GM19025 (cell line): ENCODE measurements at regions not wholly inside any gene's neighbourhood (a gene's known extent, or its start where the extent isn't known, plus 50 kb on each side); places are given as distances from the start of the nearest gene placed in this dataset.

Experiments used
- ATAC-seq: cut with Tn5 transposase; IDR thresholded peaks from one replicate; pipeline ENCODE4 v1.9.1; 2021; ENCODE audit warnings: mild to moderate bottlenecking, low read depth, moderate library complexity; ENCODE audit not compliant: unreplicated experiment

DNA sequence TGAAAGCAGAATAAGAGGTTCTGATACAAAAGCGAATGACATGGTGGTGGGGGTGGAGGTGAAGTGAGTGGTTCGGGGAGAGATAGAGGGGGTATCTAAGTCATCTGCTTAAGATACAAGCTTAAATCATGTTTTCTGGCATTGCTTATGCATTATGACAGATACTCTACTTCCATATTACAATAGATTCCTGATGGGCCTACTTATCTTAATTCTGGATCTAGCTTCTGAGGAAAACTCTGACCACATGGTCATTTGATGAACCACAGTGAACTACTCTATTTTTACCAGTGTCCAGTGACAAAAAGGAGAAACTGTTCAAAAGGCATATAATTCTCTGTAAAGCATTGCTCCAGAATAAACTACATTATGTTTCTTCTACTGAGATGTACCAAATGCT is 673.7 kb upstream of the CCDC54 start:
- ATAC-seq, result no peak

- no peak for ATAC-seq
Measured at GRCh38 chr3:106707347-106707746, 669.9 kb upstream of the CCDC54 start.

DNA sequence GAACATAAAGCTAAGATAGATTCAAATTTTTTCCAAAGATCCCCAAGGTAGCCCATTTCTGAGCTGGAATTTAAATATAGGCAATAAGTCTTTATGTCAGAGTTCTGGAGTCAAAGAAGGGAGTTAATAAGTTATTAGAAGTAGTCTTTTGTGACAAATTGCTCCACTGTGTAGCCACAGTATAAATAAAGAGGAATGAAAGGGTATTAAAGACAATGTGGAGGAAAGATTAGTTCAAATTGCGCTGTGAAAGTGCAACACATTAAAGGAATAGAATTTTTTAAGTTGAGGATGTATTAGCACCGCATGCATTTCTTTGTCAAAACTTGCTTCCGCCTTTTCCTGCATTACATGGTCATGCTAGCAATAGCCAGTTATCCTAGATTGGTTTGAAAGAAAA is 666.6 kb upstream of the CCDC54 start:
- ATAC-seq, result no peak

GRCh38 chr3:106711650-106712049 is 665.6 kb upstream of the CCDC54 start:
- ATAC-seq, result no peak

GRCh38 chr3:106714400-106714799 is 662.8 kb upstream of the CCDC54 start:
- ATAC-seq, result no peak

DNA sequence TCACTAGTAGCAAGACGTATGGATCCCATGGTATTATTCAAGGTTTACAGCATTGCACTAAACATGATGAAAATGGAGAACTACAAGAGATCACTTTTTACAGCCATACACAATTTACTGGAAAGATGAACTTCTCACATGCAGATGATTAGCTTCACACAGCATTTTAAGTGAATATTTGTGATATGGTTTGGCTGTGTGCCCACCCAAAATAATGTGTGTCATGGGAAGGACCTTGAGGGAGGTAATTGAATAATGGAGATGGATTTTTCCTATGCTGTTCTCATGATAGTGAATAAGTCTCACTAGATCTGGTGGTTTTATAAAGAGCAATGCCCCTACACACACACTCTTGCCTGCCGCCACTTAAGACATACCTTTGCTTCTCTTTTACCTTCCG is 662.0 kb upstream of the CCDC54 start:
- ATAC-seq, result no peak

- no peak for ATAC-seq
Measured at GRCh38 chr3:106717178-106717780, 660.0 kb upstream of the CCDC54 start.

DNA sequence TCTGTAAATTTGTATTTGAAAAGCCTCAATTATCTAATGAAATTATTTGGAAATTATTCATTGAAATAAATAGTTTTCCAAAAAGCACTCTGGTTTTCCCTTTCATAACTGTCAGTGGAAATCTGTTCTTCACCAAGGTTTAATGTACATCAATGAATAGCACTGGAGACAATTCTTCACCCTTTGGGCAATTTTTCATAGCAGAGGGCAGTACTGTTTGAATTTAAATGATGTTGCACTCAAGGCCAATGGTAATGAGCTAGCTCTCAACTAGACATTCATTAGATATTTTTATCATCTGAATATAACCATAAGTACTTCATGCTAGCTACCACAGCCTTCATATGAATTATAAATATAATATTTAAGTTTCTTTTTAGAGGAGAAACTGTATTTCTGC is 658.2 kb upstream of the CCDC54 start:
- no peak for ATAC-seq

- ATAC-seq, result no peak
Measured at GRCh38 chr3:106719583-106719982, 657.7 kb upstream of the CCDC54 start.

DNA sequence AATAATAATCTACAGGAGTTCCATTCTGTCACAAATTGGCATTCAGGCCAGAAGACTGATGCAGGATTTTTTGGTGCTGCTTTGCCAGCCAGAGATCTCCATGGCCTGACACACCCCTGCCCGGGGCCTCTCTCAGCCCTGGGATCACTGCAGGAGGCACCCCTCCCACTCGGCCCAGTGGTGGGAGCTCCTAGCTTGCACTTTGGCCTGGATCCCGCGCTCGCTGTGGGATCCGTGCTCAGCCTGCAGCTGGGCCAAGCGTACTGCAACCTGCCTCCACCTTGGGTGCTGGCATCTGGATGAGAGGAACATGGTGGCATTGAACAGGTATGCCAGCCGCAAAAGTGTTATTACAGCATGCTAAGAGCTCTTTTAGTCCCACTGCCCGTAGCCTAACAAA is 656.7 kb upstream of the CCDC54 start:
- ATAC-seq, result no peak

- ATAC-seq, result no peak
Measured at GRCh38 chr3:106725566-106725965, 651.7 kb upstream of the CCDC54 start.

GRCh38 chr3:106728315-106729098 is 648.7 kb upstream of the CCDC54 start:
- no peak for ATAC-seq

DNA sequence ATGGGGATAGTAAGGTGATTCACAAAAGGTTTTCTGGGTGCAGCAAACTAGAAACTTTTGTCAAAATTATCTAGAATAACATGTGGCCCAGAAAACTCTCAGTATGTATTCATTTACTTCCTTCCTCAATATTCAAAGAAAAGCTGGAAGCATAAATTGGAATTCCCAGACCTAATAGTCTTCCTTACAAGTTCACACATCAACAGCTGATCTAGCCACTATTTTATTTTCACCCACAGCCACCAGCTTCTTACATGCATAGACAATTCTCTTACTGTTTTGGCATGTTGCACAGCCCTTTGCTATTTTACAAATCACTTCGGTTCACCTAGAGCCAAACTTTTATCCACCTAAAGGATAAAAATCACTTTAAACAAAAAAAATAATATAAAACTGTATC is 647.8 kb upstream of the CCDC54 start:
- ATAC-seq, result no peak

DNA sequence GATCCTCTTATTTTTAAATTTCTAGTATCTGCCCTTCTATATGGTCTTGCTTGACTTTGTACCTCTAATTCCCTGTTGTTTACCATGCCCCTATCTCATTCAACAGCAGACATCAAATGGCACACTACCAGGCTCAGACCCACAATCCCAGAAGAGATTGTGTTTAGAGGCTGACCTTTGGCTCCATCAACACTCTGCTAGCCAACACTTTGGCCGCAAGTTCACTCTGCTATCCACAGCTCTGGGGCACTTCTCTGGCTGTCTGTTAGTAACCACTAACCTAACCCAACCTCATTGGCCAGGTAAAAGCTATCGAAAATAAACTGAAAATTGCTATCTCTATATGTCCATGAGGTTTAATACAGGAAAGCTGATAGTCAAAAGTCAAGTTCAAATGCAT is 646.0 kb upstream of the CCDC54 start:
- ATAC-seq, result no peak

DNA sequence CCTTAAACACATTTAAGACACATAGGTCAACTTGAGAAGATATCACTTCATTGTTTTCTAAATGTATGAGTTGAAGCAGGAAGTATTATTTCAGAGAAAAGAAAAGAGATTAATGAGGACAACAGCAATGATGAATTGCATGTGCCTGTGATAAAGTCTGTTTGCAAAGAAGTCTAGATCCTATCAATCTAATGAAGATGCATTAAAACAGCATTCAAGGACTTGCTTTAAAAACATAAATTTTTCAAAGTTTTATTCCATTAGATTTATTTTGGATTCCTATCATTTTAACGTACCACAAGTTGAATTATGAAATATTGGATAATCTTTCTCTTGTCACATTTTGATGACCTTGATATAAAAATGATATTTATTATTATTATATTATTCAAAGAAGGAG is 642.5 kb upstream of the CCDC54 start:
- ATAC-seq, result no peak

- ATAC-seq, result no peak
Measured at GRCh38 chr3:106737265-106737664, 640.0 kb upstream of the CCDC54 start.

- no peak for ATAC-seq
Measured at GRCh38 chr3:106740116-106740515, 637.1 kb upstream of the CCDC54 start.

GRCh38 chr3:106745344-106746168 is 631.7 kb upstream of the CCDC54 start:
- no peak for ATAC-seq

DNA sequence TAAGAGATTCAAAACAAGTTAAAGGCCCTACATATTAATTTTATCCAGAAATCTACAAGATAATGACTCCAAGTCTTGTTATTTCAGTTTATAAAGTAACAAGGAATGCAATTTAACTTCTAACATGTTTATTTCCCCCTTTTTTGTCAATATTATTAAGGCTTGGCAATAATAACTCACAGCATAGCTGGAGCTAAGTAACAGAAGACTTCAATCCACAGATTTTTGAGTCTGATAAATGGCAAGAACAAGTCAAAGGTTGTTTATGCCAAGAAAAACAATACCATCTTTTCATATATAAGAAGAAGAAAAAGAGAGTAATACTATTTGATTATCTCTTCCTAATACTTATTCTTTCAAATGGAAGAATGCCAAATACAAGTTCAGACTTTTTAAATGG is 631.0 kb upstream of the CCDC54 start:
- no peak for ATAC-seq

GRCh38 chr3:106748472-106749262 is 628.6 kb upstream of the CCDC54 start:
- no peak for ATAC-seq

- no peak for ATAC-seq
Measured at GRCh38 chr3:106750092-106750491, 627.1 kb upstream of the CCDC54 start.
